GM12878 (cell line): ENCODE measurements at regions not wholly inside any gene's neighbourhood (a gene's known extent, or its start where the extent isn't known, plus 50 kb on each side); places are given as distances from the start of the nearest gene placed in this dataset.

ENCODE experiments used
- ATF2 ChIP-seq: IDR thresholded peaks from 2 replicates; pipeline ENCODE4 v1.6.1; 2012; ENCODE audit warnings: low read length, inconsistent platforms
- CTCF ChIP-seq, 3 experiments: IDR thresholded peaks in 2 of 3; conservative IDR thresholded peaks in 1 of 3; 2 replicates each; pipeline ENCODE4 v1.5.1; 2011; ENCODE audit warnings: low read depth in 3 of 3, low read length in 3 of 3, mild to moderate bottlenecking in 3 of 3, control low read depth in 2 of 3, moderate library complexity in 2 of 3, inconsistent platforms in 1 of 3, mixed read lengths in 1 of 3; ENCODE audit not compliant: control insufficient read depth in 2 of 3, insufficient read depth in 1 of 3; ENCODE audit errors: extremely low read depth in 1 of 3
- EP300 ChIP-seq, 2 experiments: fragments of 150-350 bp in 1 of 2; IDR thresholded peaks; 2 replicates each; pipeline ENCODE4 v1.6.1; 2011 to 2012; ENCODE audit warnings: low read depth in 2 of 2, low read length in 2 of 2, borderline replicate concordance in 1 of 2, improper control_type of control experiment in 1 of 2, inconsistent platforms in 1 of 2; ENCODE audit not compliant: control insufficient read depth in 1 of 2
- PAX5 ChIP-seq: IDR thresholded peaks from 2 replicates; pipeline ENCODE4 v1.6.1; 2011; ENCODE audit warnings: low read depth, low read length, borderline replicate concordance
- RAD21 ChIP-seq: IDR thresholded peaks from 2 replicates; pipeline ENCODE4 v1.6.1; 2011; ENCODE audit warnings: mild to moderate bottlenecking, low read depth, low read length, moderate library complexity; ENCODE audit not compliant: insufficient read depth
- RFX5 ChIP-seq: IDR thresholded peaks from 2 replicates; pipeline ENCODE4 v1.6.1; 2011; ENCODE audit warnings: low read depth, low read length, improper control_type of control experiment
- SP1 ChIP-seq: IDR thresholded peaks from one replicate; pipeline ENCODE4 v1.6.1; 2011; ENCODE audit warnings: low read depth, low read length
- TAF1 ChIP-seq: IDR thresholded peaks from 2 replicates; pipeline ENCODE4 v1.6.1; 2011; ENCODE audit warnings: mild to moderate bottlenecking, low read depth, low read length, borderline replicate concordance

GRCh38 chr2:15835991-15836688 is 104.2 kb upstream of the MYCN start:
- TF ChIP-seq CTCF (IDR thresholded peaks at IDR 0.05 in 2 of 3, conservative IDR thresholded peaks at IDR 0.05 in 1 of 3; ENCODE audit: control insufficient read depth in 2 of 3, extremely low read depth in 1 of 3, insufficient read depth in 1 of 3, low read depth in 3 of 3, low read length in 3 of 3) (no peak), SP1 (no peak), PAX5 (no peak), ATF2 (no peak), TAF1 (no peak), RFX5 (no peak), RAD21 (no peak), EP300 (IDR thresholded peaks at IDR 0.05; ENCODE audit: borderline replicate concordance in 1 of 2, control insufficient read depth in 1 of 2, low read depth in 2 of 2, low read length in 2 of 2) (no peak)
